ENCODE measurements at regions not wholly inside any gene's neighbourhood (a gene's known extent, or its start where the extent isn't known, plus 50 kb on each side); places are given as distances from the start of the nearest gene placed in this dataset.

DNA sequence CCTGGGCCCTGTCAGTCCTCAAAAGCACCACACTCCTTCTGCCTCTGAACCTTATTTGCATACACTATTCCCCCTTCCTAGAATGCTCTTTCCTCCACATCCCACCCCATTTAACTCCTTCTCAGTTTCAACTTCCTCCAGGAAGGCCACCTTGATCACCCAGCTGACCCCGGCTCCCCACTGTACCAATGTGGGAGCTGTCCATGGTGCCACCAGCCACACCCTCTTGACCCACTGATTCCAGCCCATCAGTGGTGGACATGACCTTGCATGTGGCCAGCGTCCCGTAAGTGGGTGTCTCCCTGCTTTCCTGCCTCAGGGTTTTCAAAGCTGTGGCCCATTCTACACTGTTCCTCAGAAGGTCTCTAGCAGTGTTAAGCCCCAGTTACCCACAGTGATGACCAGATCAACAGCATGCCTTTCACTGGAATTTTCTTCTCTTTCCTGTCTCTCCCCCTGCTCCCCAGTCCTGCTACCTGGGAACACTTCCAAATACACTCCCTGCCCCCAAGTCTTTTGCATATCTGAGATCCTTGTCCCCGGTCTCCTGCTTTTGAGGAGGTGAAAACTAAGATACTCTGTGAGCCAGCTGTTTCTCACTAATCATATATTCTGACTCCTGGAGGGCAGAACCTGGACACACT, 346.6 kb downstream of the MN1 start:
- no peaks in the 10 kb centered on the region for H3K36me3 ChIP-seq (ENCODE audit: low read depth)
- DNase-seq, result no peak
- intact Hi-C loops (cut with DNase I, micrococcal nuclease), result no loop called here
- no peak overlapping the region for H3K4me3 ChIP-seq
- no peaks in the 10 kb centered on the region for H3K9me3 ChIP-seq
- no peak for ATAC-seq
- TF ChIP-seq, protein P1, sequence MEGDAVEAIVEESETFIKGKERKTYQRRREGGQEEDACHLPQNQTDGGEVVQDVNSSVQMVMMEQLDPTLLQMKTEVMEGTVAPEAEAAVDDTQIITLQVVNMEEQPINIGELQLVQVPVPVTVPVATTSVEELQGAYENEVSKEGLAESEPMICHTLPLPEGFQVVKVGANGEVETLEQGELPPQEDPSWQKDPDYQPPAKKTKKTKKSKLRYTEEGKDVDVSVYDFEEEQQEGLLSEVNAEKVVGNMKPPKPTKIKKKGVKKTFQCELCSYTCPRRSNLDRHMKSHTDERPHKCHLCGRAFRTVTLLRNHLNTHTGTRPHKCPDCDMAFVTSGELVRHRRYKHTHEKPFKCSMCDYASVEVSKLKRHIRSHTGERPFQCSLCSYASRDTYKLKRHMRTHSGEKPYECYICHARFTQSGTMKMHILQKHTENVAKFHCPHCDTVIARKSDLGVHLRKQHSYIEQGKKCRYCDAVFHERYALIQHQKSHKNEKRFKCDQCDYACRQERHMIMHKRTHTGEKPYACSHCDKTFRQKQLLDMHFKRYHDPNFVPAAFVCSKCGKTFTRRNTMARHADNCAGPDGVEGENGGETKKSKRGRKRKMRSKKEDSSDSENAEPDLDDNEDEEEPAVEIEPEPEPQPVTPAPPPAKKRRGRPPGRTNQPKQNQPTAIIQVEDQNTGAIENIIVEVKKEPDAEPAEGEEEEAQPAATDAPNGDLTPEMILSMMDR (IDR thresholded peaks at IDR 0.05), result no peak
- no peaks in the 10 kb centered on the region for H3K4me1 ChIP-seq (ENCODE audit: low read depth)

DNA sequence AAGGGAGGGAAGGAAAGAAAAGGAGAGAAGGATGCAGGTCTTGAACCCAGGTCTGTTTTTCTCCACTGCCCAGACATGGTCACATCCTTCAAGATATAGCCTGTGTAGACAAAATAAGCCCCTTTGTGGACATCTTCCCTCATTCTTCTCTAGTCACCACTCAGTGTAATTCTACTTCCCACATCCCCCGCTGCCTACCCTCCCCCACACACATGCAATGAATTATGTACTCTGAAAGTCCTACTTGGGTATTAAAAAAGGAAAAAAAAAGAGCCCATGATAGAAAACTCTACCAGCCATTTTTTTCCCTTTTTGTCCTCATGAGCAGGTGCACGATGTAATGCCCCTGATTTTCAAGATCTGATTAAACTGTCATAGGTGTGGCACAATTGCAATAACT, 346.0 kb downstream of the MN1 start:
- intact Hi-C loops (cut with DNase I, micrococcal nuclease), result no loop called here
- Histone ChIP-seq H3K4me3 (no peak overlapping the region), H3K4me1 (ENCODE audit: low read depth) (no peaks in the 10 kb centered on the region), H3K36me3 (ENCODE audit: low read depth) (no peaks in the 10 kb centered on the region), H3K9me3 (no peaks in the 10 kb centered on the region)
- DNase-seq, result no peak
- no peak for ATAC-seq
- TF ChIP-seq, protein P1 (IDR thresholded peaks at IDR 0.05), result no peak

DNA sequence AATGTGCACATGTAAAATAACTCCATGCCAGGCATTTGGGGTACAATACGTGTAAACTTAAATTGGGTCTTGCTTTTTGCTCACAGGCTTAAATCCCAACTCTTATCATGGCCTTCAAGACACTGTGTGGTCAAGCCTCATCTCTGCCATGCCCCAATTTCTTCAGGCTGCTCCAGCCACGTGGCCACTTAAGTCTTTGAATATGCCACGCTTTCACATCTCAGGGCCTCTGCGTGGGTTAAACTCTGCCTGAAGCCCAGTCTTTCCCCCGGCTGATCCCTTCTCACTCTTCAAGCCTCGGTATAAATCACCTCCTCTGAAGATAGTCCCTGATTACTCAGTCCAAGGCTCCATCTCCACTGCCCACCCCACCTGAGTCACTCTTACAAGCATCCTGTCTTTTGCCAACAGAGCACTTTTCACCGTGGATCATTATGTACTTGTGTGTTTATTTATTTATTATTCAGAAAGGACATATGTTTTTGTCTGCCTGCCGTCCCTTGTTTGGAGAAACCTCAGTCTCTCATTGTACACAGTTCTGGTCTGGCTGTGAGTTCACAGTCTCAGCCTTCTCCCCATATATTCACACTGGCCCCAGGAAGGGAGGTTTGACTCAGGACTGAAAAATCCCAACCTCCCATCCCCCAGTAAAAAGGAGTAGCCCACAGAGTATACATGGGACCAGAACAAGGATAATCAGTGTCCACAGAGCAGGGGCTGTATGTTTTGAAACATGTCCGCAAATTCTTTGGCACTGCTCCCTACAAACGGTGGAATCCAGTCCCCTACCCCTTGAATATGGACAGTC, 344.7 kb downstream of the MN1 start:
- ATAC-seq (peak; percentile 23), DNase-seq (no peak)
- Histone ChIP-seq H3K4me1 (ENCODE audit: low read depth) (no peaks in the 10 kb centered on the region), H3K36me3 (ENCODE audit: low read depth) (no peaks in the 10 kb centered on the region), H3K9me3 (no peaks in the 10 kb centered on the region), H3K4me3 (no peak overlapping the region)
- TF ChIP-seq, protein P1 (IDR thresholded peaks at IDR 0.05), result no peak
- intact Hi-C loops (cut with DNase I, micrococcal nuclease), result no loop called here

DNA sequence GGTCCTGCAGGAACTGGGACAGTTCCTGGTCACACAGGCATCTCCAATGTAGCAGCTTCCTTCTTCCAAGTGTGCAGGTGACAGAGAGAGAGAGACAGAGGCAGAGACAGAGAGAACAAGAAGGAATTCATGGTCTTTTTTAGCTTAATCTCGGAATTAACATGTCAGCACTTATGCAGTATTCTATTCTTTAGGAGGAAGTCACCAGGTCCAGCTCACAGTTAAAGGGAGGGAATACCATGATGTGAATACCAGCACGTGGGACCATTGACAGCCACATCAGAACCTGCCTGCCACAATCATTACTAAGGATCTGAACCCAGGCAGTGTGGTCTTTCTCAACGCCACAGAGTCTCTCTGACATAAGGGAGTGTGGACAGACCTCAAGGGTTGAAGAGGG, 341.6 kb downstream of the MN1 start:
- H3K36me3 ChIP-seq (ENCODE audit: low read depth), result no peaks in the 10 kb centered on the region
- DNase-seq (no peak), ATAC-seq (no peak)
- intact Hi-C loops (cut with DNase I, micrococcal nuclease), result no loop called here
- TF ChIP-seq, protein P1 (IDR thresholded peaks at IDR 0.05), result no peak
- no peak overlapping the region for H3K4me3 ChIP-seq
- no peaks in the 10 kb centered on the region for H3K9me3 ChIP-seq
- no peaks in the 10 kb centered on the region for H3K4me1 ChIP-seq (ENCODE audit: low read depth)

DNA sequence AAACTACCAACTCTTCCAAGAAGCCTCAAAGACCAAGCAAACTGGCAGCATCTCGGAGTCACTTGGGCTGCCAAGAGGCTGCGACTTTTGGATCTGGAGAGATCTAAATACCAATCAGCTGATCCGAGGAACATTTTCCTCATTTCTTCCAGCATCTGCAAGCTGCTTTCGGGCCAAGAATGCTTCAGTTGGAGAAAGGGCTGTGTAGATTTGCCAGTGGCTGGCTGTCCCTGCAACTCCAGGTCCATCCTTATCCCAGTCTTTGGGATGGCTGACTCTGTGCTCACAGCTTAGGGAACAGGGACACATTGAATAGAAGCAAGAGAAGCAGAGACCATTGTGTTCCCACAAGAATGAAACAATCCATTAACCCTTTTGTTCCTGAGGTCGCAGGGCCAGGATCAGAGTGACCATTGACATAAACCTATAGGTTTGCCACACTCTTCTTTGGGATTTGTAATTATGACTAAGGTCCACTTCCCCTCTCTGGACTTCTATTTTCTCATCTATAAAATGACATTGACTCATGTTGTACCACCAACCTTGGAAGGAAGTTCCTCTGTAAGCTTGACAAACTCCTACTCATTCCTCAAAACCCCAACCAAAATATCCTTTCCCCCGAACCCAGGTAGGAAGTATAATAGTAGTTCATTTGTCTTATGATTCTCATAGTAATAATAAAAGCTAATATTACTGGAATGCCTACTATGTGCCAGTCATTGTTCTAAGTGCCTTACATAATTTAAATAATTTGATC, 340.8 kb downstream of the MN1 start:
- TF ChIP-seq, protein P1 (IDR thresholded peaks at IDR 0.05), result no peak
- H3K4me3 ChIP-seq, result no peak overlapping the region
- no peaks in the 10 kb centered on the region for H3K9me3 ChIP-seq
- H3K4me1 ChIP-seq (ENCODE audit: low read depth), result no peaks in the 10 kb centered on the region
- intact Hi-C loops (cut with DNase I, micrococcal nuclease), result no loop called here
- ATAC-seq, result no peak
- no peaks in the 10 kb centered on the region for H3K36me3 ChIP-seq (ENCODE audit: low read depth)
- DNase-seq, result peak in 1 of 3 donors; percentile 28
